ENCODE measurements at regions not wholly inside any gene's neighbourhood (a gene's known extent, or its start where the extent isn't known, plus 50 kb on each side); places are given as distances from the start of the nearest gene placed in this dataset.
"Not testable (repeated sequence)": the region's sequence is repeated elsewhere in the genome, so short reads cannot be mapped to it uniquely, and the experiment has no call there.

DNA sequence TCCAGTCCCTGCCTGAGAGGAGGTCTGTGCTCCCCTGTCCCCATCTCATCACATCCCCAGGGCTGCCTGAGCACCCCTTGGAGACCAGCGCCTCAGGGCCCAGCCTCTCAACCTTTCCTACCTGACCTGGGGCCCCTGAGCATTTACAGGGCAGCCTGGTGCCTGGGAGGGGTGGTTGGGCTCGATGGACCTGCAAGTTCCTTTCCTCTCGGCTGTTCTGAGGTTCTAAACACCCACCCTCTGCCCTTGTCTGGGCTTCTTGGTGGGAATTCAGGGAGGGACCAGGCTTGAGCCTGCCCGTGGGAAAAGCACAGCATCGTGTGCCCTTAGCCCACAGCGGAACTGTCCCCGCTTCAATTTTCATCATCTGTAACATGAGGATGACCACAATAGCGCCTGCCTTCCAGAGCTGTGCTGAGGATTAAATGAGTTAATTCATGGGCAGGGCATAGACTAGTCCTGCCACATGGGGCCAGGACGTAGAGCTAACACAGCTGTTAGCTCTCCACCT is 91.0 kb upstream of the SH3PXD2B start:
- no peak for DNase-seq

DNA sequence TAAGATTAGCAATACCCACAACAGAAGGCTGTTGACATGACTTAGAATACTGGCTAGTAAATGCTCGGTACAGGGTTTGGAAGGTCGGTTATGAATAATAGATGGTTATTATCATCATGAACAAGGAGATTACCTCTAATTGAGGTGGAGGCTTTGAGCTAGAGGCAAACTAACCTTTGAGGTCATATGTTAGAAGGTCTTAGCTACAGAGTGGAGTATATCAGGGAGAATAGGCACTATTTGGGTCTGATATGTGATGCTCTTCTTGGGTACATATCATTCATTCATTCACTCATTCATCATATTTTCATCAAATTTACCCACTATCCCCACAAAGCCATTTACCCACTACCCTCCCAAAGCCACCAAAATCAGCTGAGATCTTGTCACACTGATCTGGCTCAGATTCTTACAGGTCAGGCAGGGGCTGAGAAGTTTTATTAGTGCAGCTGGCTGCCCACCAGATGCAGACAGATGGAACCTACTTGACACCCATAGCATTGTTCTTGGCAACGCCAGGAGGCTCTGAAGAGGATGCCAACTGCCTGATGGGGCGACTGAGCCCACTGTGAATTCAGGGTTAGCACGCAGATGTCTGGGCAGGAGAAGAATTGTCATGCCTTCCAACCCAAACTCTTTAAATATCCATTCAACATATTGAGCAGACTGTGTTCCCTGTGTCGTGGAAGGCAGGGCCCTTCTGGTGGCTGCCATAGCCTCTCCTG is 90.2 kb upstream of the SH3PXD2B start:
- DNase-seq, result no peak

DNA sequence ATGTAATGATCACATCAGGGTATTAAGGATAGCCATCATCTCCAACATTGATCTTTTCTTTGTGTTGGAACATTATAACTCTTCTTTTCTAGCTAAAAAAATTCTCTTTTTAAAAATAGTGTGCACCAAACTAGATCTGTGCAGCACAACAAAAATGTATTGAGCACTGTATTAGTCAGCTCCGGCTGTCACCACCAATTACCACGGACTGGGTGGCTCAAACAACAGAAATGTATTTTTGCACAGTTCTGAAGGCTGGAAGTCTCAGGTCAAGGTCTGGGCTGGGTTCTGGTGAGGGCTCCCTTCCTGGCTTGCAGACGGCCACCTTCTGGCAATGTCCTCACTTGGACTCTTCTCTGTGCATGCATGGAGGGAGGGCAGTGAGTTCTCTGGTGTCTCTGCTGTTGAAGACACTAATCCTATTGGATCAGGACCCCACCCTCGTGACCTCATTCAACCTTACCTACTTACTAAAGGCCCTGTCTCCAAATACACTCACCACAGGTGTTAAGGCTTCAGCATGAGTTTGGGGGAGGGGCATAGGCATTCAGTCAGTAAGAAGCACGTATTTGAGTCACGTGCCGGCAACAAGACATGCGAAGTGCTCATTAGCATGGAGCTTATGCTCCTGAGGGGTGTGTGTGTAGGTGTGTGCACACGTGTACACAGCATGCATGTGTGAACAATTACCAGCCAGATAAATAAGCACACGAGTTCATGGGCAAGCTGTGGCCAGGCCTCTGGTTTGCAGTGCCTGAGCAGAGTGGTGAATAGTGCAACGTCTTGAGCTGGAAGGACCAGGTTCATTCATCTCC is 89.4 kb upstream of the SH3PXD2B start:
- no peak for DNase-seq

DNA sequence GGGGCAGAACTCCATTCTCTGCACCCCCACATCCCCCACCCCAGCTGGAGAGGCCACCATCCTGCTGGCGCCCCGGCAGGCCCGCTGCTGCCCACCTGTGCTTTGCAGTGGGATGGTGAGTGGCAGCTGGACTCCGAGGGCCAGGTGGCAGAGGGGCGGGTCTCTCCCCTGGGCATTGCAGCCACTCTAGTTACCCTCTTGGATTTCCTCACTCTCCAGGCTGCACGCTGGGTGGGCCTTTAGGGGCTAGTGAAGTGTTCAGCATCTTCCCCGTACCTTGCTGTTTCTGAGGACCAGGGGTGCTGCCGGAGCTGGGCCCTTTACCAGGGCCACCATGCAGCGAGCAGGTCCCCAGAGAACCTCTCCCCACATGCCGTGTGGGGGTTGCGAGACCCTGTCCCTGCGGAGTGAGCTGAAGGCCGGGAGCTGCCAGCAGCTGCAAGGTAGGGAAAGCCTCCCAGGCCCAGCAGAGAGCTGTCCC is 88.4 kb upstream of the SH3PXD2B start:
- DNase-seq, result no peak

DNA sequence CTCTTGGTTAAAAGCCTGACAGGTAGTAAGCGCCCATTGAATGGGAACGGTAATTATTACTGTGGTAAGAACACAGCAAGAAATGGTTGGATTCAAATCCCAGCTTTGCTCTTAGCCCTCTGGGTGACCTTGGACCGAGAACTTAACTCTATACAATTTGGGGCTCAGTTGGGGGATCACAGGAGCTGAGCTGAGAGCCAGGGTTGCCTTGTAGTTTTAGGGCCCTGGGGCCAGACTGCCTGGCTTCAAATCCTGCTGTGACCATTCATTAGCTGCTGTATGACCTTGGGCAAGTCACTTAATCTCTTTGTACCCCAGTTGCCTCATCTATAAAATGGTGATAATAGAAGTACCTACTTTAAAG is 87.4 kb upstream of the SH3PXD2B start:
- no peak for DNase-seq

DNA sequence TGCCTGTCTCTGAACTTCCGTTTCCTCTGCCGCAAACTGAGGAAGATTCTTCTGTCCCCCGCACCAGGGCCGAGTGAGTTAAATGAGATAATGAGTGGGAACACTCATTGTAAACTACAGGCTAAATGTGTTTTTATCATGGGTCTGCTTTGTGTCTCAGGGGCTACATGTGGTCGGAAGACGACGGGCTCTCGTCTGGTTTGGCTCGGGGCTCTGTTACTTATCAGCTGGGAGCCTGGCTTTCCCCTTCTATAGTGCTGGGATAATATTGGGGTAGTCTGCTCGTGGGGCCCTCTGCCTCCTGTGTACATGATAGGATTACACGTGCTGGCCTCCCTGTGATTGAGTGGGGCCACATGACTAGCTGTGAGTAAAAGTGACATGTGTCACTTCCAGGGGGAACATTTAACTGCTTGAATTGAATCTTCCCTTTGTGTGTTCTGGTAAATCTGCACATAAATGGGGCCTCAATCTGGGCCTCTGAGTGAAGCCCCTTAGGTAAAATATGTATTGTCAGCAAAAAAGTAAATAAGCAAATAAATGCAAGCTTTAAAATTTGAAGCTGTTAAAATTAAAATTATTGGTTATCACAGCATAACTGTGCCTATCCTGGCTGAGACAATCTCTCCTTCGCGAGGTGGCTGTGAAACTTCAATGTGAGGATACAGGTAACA is 86.9 kb upstream of the SH3PXD2B start:
- DNase-seq, result no peak

GRCh38 chr5:172540099-172540870 is 86.0 kb upstream of the SH3PXD2B start:
- DNase-seq, result no peak

DNA sequence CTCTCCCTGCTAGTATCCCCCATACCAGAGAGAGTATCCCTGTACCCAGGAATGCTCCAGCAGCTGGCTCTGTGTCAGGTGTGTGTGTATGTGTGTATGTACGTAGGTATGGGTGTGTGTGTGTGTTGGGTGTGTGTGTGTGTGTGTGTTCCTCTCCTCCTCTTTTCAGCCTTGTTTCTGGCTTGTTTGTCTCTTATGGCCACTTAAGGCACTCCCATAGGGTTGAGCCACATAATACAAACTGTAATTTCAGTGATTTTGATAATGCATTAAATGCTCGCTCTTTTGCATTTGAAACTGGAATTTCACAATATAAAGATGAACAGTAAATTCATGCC is 80.8 kb upstream of the SH3PXD2B start:
- no peak for DNase-seq

DNA sequence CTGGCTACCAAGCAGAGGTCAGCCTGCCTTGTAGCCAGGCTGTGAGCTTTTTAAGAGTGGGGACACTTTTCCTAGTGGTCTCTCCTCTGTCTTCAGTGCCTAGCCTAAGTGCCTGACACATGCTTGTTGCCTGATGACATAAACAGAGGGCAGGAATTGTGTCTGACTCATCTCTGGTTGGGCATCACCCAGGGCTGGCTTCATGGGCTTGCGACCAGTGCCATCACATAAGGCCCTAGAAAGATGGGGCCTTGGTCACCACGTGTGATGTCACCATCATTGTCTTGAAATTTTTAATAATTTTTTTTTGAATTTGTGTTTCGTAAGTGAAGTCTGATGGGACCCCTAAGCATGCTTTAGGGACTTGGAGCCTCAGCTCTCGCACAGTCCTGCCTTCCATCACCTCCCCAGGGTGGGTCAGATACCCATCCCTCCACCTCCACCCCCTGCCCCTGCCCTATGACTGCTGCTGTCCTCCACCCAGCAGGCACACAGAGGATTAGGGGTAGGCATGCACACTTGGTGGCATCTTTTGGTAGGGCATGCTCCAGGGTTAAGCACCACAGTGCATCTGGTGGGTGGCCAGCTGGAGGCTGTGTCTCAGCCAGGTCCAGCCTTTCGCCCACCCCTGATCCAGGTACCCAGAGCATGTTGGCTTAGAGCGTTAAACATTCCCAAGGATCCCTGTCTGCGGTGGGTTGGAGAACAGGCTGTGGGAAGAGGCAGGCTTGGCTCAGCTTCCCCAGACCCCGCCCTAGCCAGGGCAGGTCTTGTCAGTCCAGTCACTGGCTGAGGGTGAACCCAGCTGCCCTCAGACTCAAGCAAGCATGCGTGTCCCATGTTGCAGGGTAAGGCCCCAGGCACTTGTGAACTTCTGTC is 80.1 kb upstream of the SH3PXD2B start:
- no peak for DNase-seq

- no peak for DNase-seq
Measured at GRCh38 chr5:172533399-172534228, 79.3 kb upstream of the SH3PXD2B start.

DNA sequence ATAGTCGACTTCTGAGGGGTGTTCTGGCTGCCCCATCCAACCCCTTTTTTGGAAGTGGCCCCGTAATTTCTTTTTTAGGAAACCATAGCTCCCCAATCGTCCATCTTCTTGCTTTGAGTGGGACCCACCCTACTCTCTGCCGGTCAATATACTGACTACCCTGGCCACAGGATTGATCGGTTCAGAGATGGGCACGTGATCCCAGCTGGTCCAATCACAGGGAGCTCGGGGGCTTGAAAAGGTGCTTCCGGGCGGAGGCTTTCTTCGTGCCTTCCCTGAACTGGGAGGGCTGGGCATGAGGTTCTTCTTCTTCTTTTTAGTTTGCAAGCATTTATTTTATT is 78.7 kb upstream of the SH3PXD2B start:
- DNase-seq, result no peak

DNA sequence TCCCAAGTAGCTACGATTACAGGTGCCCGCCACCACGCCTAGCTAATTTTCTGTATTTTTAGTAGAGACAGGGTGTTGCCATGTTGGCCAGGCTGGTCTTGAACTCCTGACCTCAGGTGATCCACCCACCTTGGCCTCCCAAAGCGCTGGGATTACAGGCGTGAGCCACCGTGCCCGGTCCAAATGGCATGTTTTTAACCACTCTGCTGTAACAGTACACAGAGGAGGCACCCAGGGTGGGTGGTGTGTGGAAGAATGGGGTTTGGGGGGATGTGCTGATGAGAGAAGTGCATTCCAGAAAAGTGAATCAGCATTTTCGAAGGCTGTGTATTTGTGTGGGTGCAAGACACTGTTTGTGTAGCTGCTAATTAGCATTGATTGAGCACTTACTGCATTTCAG is 78.1 kb upstream of the SH3PXD2B start:
- not testable (repeated sequence) for DNase-seq

GRCh38 chr5:172531704-172532026 is 77.3 kb upstream of the SH3PXD2B start:
- no peak for DNase-seq

DNA sequence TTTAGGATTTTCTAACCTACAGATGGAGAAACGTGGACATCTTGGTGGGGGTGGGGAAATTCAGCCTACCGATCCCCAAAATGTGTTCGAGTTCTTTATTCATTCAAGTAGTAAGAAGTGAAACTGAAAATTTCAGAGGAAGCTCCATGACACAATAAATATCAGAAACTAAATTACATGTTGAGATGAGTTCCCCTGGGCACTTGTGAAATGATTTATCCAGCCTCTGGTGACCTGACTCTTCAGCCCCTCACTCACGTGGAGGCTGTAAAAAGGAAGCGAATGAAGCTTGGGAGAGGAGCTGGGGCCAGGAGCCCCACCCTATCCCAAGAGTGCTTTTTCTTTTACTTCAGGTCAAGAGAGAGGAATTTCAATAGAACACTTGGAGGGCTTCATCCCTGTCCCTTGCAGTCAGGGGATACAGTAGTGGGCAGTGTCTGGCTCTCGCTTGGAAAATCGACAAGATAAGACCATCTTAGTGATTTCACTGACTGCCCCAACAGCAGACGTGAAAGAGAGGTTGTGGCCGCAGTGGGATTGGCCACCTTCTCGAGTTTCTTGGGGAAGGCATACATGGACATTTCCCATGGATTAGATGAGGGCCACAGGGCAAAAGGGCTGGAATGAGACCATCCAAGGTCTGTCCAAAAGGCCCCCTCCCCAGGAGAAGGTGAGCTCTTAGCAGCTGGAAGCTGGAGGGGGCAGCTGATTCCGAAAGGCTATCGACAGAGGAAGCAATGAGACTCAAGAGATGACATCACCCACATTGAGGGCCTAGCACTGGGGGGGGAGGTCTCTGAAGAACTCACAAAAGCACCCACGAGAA is 76.8 kb upstream of the SH3PXD2B start:
- peak; percentile 5 for DNase-seq

DNA sequence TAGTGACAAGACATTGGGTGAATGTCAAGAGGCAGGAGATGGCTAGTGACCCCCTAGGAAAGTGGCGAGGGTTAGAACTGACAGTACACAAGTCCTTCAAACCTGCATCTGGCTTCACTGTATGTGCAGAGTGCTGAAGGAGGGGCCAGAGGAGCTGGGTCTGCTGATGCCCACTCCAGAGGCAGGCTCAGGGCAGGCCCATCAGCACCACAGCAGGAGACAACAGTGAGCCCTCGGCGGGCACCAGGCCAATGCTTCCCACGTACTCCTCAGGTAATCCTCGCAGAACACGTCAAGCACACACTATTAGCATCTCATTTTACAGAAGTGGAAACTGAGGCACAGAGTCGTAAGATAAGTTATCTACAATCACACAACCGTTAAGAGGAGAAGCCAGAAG is 76.1 kb upstream of the SH3PXD2B start:
- no peak for DNase-seq

DNA sequence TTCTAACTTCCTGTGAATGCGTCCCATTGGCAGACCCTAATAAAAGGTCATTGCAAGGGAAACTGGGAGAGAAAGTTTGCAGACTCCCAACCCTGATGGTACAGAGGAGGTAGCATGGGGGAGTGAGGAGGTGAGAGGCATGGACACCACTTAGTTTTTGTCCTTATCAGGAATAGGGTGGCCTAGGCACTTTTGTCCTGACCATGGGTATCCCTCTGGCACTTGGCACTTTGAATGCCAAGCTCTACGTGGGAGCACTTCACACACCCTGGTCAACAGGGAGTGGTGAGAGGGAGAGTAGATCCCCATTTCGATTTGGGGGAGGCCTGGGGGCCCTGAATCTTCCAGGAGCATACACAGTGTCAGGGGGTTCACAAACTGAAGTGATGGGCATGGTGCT is 75.6 kb upstream of the SH3PXD2B start:
- no peak for DNase-seq

DNA sequence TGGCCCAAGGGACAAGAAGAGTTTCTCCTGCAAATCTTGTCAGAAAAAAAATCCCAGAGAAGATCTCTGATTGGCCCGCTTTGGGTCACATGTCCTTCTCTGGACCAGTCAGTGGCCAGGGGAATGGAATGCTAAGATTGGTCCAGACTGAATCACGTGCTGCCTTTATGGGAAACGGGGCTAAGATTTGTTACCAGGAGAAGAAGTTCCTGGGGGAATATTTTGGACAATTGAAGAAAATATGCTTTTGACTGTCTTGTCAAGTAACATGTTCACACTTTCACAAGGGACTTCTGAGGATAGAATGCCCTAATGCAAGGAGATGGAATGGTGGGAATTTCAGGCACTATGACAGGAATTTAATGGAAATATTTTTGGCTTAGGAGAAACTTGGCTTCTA is 74.1 kb upstream of the SH3PXD2B start:
- DNase-seq, result no peak

- no peak for DNase-seq
Measured at GRCh38 chr5:172527559-172527958, 73.2 kb upstream of the SH3PXD2B start.

- no peak for DNase-seq
Measured at GRCh38 chr5:172525996-172526360, 71.7 kb upstream of the SH3PXD2B start.

DNA sequence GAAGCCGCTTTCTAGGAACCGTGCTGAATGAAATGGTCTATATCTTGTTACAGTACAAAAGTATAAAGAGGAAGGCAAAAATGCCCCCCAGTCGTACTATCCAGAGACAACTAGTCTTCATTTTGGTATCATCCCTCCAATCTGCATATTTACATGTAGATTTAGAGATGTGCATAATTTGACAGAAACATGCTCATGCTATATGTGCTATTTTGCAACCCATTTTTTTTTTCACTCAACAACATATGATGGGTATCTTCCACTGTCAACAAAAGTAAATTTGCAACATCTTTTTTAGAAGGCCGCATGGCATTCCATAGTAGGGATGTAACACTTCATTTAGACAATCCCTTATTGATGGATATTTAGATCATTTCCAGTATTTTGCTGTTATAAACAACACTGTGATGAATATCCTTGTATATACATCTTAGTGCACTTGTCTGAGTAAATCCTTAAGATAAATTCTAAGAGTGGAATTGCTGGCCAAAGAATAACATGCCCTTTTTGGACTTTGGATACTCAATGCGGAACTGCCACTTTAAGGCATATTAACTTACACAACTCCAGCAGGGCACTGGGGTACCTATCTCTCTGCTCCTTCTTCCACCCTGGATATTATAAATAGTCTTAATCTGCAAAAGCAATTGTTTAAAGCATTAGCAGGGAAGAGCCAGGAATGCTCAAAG is 71.1 kb upstream of the SH3PXD2B start:
- DNase-seq, result no peak
